ENCODE measurements at regions not wholly inside any gene's neighbourhood (a gene's known extent, or its start where the extent isn't known, plus 50 kb on each side); places are given as distances from the start of the nearest gene placed in this dataset.

GRCh38 chr7:8975681-8976080, 542.3 kb downstream of the NXPH1 start:
- H3K36me3 ChIP-seq (replicated peaks in 1 of 2; ENCODE audit: insufficient read depth in 1 of 2, low read depth in 2 of 2) = no peaks in the 10 kb centered on the region
- ATAC-seq (no peak), DNase-seq (no peak)
- no peaks in the 10 kb centered on the region for H3K9me3 ChIP-seq
- H3K27ac ChIP-seq = no peak overlapping the region
- no peaks in the 10 kb centered on the region for H3K27me3 ChIP-seq
- no peak for TF ChIP-seq POLR2A (IDR thresholded peaks at IDR 0.05)
- TF ChIP-seq CTCF (IDR thresholded peaks at IDR 0.05) = no peak
- H3K4me1 ChIP-seq = no peaks in the 10 kb centered on the region
- intact Hi-C loops (cut with DNase I) = no loop called here
- H3K4me3 ChIP-seq = no peak overlapping the region

GRCh38 chr7:8982338-8982992, 549.1 kb downstream of the NXPH1 start:
- no peaks in the 10 kb centered on the region for H3K4me1 ChIP-seq
- H3K36me3 ChIP-seq (replicated peaks in 1 of 2; ENCODE audit: insufficient read depth in 1 of 2, low read depth in 2 of 2) = no peaks in the 10 kb centered on the region
- H3K27ac ChIP-seq = no peak overlapping the region
- no peak overlapping the region for H3K4me3 ChIP-seq
- H3K9me3 ChIP-seq = no peaks in the 10 kb centered on the region
- ATAC-seq (no peak), DNase-seq (no peak)
- no peaks in the 10 kb centered on the region for H3K27me3 ChIP-seq
- WGBS, 2 donors = 48 to 60% methylated on average over 2 of the region's 2 CpGs
- TF ChIP-seq CTCF (IDR thresholded peaks at IDR 0.05) (no peak), POLR2A (IDR thresholded peaks at IDR 0.05) (no peak)
- intact Hi-C loops (cut with DNase I) = no loop called here

- Histone ChIP-seq H3K9me3 (no peaks in the 10 kb centered on the region), H3K4me3 (no peak overlapping the region), H3K27me3 (no peaks in the 10 kb centered on the region), H3K27ac (no peak overlapping the region), H3K4me1 (no peaks in the 10 kb centered on the region), H3K36me3 (replicated peaks in 1 of 2; ENCODE audit: insufficient read depth in 1 of 2, low read depth in 2 of 2) (no peaks in the 10 kb centered on the region)
- DNase-seq (no peak), ATAC-seq (no peak)
- TF ChIP-seq POLR2A (IDR thresholded peaks at IDR 0.05) = no peak
- no peak for TF ChIP-seq CTCF (IDR thresholded peaks at IDR 0.05)
- intact Hi-C loops (cut with DNase I) = no loop called here
- 48 to 50% methylated on average over 3 of the region's 3 CpGs for WGBS, 2 donors
Measured at GRCh38 chr7:8985255-8985654, 551.8 kb downstream of the NXPH1 start.

- no peaks in the 10 kb centered on the region for H3K4me1 ChIP-seq
- 50 to 63% methylated on average over 5 of the region's 5 CpGs for WGBS, 2 donors
- H3K36me3 ChIP-seq (replicated peaks in 1 of 2; ENCODE audit: insufficient read depth in 1 of 2, low read depth in 2 of 2) = no peaks in the 10 kb centered on the region
- intact Hi-C loops (cut with DNase I) = no loop called here
- no peak overlapping the region for H3K4me3 ChIP-seq
- ATAC-seq (no peak), DNase-seq (no peak)
- H3K27me3 ChIP-seq = no peaks in the 10 kb centered on the region
- no peak overlapping the region for H3K27ac ChIP-seq
- H3K9me3 ChIP-seq = no peaks in the 10 kb centered on the region
- no peak for TF ChIP-seq POLR2A (IDR thresholded peaks at IDR 0.05)
- no peak for TF ChIP-seq CTCF (IDR thresholded peaks at IDR 0.05)
Measured at GRCh38 chr7:8988267-8988666, 554.9 kb downstream of the NXPH1 start.

- TF ChIP-seq CTCF (IDR thresholded peaks at IDR 0.05) (no peak), POLR2A (IDR thresholded peaks at IDR 0.05) (no peak)
- Histone ChIP-seq H3K9me3 (no peaks in the 10 kb centered on the region), H3K4me3 (no peak overlapping the region), H3K27me3 (no peaks in the 10 kb centered on the region), H3K27ac (no peak overlapping the region), H3K4me1 (no peaks in the 10 kb centered on the region), H3K36me3 (replicated peaks in 1 of 2; ENCODE audit: insufficient read depth in 1 of 2, low read depth in 2 of 2) (no peaks in the 10 kb centered on the region)
- WGBS, 2 donors = 76 to 84% methylated on average over 2 of the region's 2 CpGs
- no peak for ATAC-seq
- intact Hi-C loops (cut with DNase I) = no loop called here
- DNase-seq = no peak
Measured at GRCh38 chr7:8991159-8991558, 557.8 kb downstream of the NXPH1 start.
